Neural progenitor cell (in vitro differentiated cells): ENCODE measurements at regions not wholly inside any gene's neighbourhood (a gene's known extent, or its start where the extent isn't known, plus 50 kb on each side); places are given as distances from the start of the nearest gene placed in this dataset.

Experiments
- EZH2 ChIP-seq: fragments of 200-600 bp; sonication (generic); IDR thresholded peaks from 2 replicates; pipeline ENCODE4 v1.6.1; 2017; ENCODE audit warnings: antibody characterized with exemption, mild to moderate bottlenecking, moderate library complexity
- EZH2phosphoT487 ChIP-seq: fragments of 200-600 bp; sonication (generic); IDR thresholded peaks from 2 replicates; pipeline ENCODE4 v1.6.1; 2017; ENCODE audit warnings: antibody characterized with exemption
- TF ChIP-seq, protein P1 (sequence below): fragments of 200-600 bp; sonication (generic); IDR thresholded peaks from 2 replicates; pipeline ENCODE4 v1.5.1; 2017; ENCODE audit warnings: antibody characterized with exemption, mild to moderate bottlenecking

DNA sequence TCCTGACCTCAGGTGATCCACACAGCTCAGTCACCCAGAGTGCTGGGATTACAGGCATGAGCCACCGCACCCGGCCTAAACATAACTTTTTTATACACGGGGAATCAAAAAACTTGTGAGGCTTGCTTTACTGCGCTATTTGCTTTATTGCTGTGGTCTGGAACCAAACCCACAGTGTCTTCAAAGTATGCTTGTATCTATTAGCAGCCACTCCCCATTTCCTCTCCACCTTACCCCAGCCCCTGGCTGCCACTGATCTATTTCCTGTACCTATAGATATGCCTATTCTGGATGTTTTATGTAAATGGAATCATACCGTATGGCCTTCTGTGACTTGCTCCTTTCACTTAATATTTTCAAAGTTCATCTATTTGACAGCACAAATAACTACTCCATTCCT lies 233.4 kb downstream of the BMP4 start:
- TF ChIP-seq, protein P1, sequence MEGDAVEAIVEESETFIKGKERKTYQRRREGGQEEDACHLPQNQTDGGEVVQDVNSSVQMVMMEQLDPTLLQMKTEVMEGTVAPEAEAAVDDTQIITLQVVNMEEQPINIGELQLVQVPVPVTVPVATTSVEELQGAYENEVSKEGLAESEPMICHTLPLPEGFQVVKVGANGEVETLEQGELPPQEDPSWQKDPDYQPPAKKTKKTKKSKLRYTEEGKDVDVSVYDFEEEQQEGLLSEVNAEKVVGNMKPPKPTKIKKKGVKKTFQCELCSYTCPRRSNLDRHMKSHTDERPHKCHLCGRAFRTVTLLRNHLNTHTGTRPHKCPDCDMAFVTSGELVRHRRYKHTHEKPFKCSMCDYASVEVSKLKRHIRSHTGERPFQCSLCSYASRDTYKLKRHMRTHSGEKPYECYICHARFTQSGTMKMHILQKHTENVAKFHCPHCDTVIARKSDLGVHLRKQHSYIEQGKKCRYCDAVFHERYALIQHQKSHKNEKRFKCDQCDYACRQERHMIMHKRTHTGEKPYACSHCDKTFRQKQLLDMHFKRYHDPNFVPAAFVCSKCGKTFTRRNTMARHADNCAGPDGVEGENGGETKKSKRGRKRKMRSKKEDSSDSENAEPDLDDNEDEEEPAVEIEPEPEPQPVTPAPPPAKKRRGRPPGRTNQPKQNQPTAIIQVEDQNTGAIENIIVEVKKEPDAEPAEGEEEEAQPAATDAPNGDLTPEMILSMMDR, result no peak
- TF ChIP-seq EZH2phosphoT487 (no peak), EZH2 (no peak)
